HG03025 (cell line): ENCODE measurements at regions not wholly inside any gene's neighbourhood (a gene's known extent, or its start where the extent isn't known, plus 50 kb on each side); places are given as distances from the start of the nearest gene placed in this dataset.

ENCODE experiments used
- ATAC-seq: cut with Tn5 transposase; IDR thresholded peaks from one replicate; pipeline ENCODE4 v1.9.1; 2021; ENCODE audit warnings: mild to moderate bottlenecking, moderate library complexity; ENCODE audit not compliant: unreplicated experiment, low FRiP score

DNA sequence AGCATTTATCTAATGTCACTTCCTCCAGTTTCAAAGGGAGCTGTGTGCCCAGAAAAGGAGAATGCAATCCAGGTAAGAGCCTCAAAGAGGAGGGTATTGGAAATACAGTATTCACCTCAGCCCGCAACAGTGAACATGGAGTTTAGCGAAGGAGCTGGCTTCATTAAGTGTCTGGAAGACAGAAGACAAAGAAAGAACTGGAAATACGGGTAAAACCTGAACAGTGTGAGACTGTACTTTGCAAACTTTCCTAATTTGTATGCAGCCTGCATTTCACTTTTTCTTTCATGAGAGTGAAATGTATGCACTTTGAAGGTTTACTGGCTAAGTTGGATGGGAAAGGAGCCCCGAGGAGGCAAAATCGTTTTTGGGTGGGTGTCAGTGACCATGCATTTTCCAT lies 478.4 kb downstream of the HS3ST3B1 start:
- ATAC-seq = no peak

DNA sequence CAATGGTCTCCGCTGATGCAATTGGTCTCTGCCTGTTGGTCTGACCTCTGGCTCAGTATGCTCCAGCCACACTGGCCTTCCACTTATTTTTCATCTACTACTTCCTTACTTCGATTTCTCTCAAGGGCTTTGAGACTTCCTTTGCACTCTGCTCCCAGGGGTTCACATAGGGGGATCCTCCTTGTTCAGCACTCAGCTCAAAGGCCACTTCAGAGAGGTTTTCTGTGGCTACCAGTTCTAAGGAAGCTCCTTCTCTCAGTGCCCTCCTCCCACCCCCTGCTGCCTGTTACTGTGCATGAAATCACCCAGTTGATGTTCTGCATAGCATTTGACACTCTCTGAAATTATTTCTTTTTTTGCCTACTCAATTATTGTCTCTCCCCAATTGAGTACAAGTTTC lies 476.4 kb downstream of the HS3ST3B1 start:
- ATAC-seq = no peak

DNA sequence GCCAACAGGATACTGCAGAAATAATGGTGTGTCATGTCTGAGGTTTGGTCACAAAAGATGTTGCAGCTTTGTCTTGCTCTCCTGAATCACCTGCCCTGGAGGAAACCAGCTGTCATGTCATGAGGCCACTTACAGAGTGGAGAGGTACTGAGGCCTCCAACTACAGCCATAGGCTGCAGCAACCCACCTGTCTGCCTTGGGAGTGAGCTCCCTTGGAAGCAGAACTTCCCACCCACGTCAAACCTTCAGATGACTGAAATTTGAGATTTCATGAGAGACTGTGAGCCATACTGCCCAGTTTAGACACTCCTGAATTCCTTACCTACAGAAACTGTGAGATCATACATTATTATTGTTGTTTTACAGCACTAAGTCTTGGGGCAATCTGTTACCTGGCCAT lies 475.9 kb downstream of the HS3ST3B1 start:
- no peak for ATAC-seq

DNA sequence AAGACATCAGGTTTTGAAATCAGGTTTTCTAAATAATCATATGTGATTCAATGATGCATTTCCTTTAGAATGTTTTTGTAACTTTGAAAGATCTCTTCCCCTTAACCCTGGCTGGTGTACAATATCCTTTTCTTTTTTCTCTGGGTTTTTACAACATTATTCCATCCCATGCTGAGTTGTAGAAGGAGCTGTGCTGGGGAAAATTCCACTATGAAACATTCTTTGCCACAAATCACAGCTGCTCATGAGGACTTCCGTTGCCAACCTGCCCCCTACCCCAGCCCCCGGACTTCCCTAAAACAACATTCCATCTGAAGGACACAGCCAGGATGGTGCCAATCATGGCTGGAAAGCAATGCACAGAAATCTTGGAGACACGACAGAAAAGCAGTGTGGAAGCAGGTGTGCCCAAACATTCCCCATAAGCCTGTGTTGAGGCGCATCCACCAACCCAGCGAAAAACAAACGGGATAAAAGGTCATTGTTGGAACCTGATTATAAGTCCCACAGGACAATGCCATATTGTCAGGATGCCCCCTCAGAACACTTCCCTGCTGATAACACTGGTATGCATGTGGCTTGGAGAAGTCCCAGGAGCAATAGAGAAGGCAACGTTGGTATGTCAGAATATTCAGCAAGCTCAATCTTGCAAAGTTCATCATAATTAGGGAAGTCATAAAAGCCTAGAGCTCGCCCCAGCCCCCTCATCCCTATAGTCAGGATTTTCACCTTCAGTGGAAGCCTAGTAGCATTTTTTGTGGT lies 475.0 kb downstream of the HS3ST3B1 start:
- no peak for ATAC-seq

DNA sequence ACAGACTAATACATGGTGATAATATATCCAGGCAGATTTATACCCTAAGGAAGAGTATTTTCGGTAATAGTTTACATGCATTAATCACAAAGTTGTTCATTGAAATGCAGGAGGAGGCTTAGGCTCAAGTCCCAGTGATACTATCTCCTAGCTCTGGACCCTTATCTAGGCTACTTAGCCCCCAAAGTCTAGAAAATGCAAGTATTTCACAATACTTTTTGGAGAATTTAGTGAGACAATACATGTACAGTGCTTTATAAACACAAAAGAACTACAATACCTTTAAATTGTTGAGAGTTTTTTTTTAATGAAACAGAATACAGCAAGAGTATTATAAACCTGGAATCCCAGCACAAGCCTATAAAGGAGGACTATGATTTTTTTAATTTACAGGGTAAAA lies 473.9 kb downstream of the HS3ST3B1 start:
- ATAC-seq = no peak

GRCh38 chr17:14772776-14773175 lies 471.9 kb downstream of the HS3ST3B1 start:
- no peak for ATAC-seq

- ATAC-seq = no peak
Measured at GRCh38 chr17:14771543-14771942, 470.7 kb downstream of the HS3ST3B1 start.

GRCh38 chr17:14768923-14769322 lies 468.0 kb downstream of the HS3ST3B1 start:
- ATAC-seq = no peak

GRCh38 chr17:14762736-14763479 lies 462.0 kb downstream of the HS3ST3B1 start:
- no peak for ATAC-seq

DNA sequence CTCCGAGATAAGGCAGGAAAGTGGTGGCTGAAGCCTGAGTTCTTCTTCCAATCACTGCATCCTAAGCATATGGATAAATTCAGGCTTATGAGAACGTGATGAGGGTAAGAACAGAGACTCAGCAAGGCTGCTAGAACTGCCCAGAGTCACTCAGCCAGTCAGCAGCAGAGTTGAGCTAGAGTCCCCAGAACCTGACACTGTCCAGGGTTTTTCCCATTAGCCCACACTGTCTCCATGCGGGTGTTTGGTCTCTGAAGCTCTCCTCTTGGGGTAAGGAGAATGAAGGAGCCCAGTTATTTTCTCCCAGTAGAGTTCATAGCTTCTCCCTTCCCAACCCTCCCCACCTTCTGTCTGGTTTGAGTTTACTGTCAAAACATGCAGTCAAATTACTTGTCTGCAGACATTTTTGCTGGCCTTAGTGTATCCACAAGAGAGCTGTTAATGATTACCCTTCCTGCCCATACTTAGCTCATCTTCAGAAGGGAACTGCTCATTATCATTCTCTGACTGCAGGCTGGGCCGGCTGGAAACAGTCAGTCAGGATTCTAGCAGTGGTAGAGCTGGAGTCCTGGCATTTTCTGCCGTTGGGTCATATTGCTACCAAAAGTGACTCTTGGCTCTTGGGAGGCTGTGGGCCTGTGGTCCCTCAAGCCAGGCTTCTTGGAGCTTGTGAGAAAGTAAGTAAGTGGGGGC lies 460.0 kb downstream of the HS3ST3B1 start:
- no peak for ATAC-seq

DNA sequence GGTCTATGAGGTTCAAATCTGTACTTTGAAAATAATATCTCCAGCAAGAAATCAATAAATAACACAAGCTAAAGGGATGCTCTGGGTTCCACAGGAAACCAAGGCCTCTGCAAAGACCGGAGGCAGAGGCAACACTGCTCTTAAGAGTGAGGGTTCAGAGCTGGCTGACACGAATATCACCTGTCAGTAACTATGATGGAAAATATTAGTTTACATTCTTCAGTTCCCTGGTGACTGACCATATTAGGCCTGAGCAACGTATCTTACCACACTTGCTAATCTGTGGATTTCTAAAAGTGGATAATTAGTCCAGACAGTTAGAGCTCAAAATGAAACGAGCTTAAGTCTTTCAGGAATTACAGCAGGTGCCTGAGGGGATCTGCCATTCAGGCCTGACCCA lies 459.3 kb downstream of the HS3ST3B1 start:
- no peak for ATAC-seq

- ATAC-seq = no peak
Measured at GRCh38 chr17:14759325-14759724, 458.4 kb downstream of the HS3ST3B1 start.

DNA sequence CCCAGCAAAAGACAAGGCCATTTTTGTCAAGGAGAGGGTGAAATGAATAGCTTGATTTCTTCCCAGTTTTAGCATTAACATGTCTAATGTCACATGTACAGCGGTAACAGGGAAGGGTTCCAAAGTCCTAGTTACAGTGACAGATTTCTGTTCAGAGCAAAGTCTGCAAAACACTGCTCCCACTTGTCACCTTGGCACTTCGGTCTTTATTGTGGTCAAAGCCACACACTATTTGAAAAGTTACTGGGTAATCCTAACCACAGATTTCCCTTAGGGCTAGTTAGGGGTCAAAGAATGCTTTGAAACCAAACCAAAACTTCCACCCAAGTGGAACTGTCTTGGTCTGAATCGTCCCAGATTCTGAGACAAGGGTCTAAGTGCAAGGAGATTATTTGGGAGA lies 455.6 kb downstream of the HS3ST3B1 start:
- ATAC-seq = no peak

DNA sequence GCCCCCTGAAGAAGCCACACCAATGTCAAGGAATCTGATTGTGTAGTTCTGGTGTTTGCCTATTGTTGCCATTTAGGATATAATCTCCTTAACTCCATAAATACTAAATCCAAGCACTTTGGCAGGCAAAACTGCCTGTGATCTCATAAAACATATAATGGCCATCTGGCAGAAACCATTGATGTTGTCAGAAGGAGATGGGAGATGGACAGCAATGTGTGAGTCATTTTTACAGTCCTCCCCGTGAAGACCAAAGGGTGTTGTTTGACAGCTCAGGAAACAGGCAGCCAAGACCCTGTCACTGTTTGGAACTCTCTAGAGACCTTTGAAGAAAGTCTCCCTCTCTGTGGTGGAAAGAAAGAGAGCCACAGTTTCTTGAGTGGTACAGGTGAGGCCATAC lies 454.1 kb downstream of the HS3ST3B1 start:
- ATAC-seq = no peak

DNA sequence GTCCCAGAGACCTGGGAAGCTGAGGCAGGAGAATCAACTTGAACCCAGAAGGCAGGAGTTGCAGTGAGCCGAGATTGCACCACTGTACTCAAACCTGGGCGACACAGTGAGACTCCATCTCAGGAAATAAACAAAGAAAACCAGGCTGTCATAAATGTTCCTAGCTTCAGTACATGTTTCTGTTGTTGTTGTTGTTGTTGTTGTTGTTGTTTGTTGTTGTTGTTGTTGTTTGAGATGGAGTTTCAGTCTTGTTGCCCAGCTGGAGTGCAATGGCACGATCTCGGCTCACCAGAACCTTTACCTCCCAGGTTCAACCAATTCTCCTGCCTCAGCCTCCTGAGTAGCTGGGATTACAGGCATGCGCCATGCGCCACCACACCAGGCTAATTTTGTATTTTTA lies 452.5 kb downstream of the HS3ST3B1 start:
- no peak for ATAC-seq

- no peak for ATAC-seq
Measured at GRCh38 chr17:14752011-14752410, 451.1 kb downstream of the HS3ST3B1 start.

GRCh38 chr17:14750866-14751265 lies 450.0 kb downstream of the HS3ST3B1 start:
- ATAC-seq = no peak

DNA sequence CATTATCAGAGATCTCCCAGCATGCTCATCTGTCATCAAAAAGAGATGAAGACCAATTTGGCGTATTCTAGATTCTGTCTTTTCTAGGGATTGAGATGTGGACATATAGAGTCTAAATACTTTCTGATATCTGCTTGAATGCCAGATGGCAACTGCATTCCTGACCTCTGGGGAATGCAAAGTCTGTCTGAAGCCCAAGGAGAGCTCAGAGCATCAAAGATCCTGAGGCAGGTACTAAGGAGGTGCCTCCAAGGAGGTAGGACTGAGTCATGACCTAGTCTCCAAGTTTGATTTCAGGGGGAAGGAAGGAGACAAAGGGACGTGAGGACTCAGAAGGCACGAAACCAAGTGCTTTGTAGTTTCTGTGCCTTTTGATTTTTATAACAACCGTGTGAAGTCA lies 448.4 kb downstream of the HS3ST3B1 start:
- no peak for ATAC-seq

GRCh38 chr17:14748036-14748710 lies 447.3 kb downstream of the HS3ST3B1 start:
- ATAC-seq = peak; percentile 50

GRCh38 chr17:14747603-14747950 lies 446.7 kb downstream of the HS3ST3B1 start:
- ATAC-seq = no peak
